SK-N-MC (cell line): ENCODE measurements at regions not wholly inside any gene's neighbourhood (a gene's known extent, or its start where the extent isn't known, plus 50 kb on each side); places are given as distances from the start of the nearest gene placed in this dataset.
"Not testable (repeated sequence)": the region's sequence is repeated elsewhere in the genome, so short reads cannot be mapped to it uniquely, and the experiment has no call there.

Experiments
- DNase-seq: peaks from one replicate; pipeline ENCODE4 v3.0.0-alpha.2; 2011; ENCODE audit warnings: low read depth, low spot score
- H3K27ac ChIP-seq: fragments of 200-600 bp; sonication (generic); 2 replicates; pipeline ENCODE4 v1.5.1; 2016; ENCODE audit warnings: mixed run types
- H3K36me3 ChIP-seq: fragments of 200-600 bp; sonication (generic); 2 replicates; pipeline ENCODE4 v1.6.1; 2017; ENCODE audit warnings: antibody characterized with exemption, low read length, mixed read lengths; ENCODE audit not compliant: insufficient read depth
- H3K4me3 ChIP-seq: fragments of 200-600 bp; sonication (generic); 2 replicates; pipeline ENCODE4 v1.5.1; 2016
- H3K9ac ChIP-seq: fragments of 200-600 bp; sonication (generic); 2 replicates; pipeline ENCODE4 v1.8.0; 2017; ENCODE audit warnings: mixed run types, mixed read lengths; ENCODE audit not compliant: insufficient read length
- H3K9me3 ChIP-seq: fragments of 200-600 bp; sonication (generic); 2 replicates; pipeline ENCODE4 v1.6.1; 2017; ENCODE audit warnings: low read depth, mild to moderate bottlenecking, antibody characterized with exemption, low read length, moderate library complexity, mixed read lengths
- EZH2 ChIP-seq: fragments of 200-600 bp; sonication (generic); IDR thresholded peaks from one replicate; pipeline ENCODE4 v1.6.1; 2017; ENCODE audit warnings: antibody characterized with exemption
- FOXP2 ChIP-seq: optimal IDR thresholded peaks from 2 replicates; pipeline ENCODE3; 2011; ENCODE audit warnings: mild to moderate bottlenecking, moderate library complexity; ENCODE audit not compliant: insufficient read depth; ENCODE audit errors: extremely low read length, control extremely low read depth
- POLR2AphosphoS5 ChIP-seq: IDR thresholded peaks from 2 replicates; pipeline ENCODE4 v1.6.1; 2012; ENCODE audit warnings: mild to moderate bottlenecking, low read depth, low read length, borderline replicate concordance

DNA sequence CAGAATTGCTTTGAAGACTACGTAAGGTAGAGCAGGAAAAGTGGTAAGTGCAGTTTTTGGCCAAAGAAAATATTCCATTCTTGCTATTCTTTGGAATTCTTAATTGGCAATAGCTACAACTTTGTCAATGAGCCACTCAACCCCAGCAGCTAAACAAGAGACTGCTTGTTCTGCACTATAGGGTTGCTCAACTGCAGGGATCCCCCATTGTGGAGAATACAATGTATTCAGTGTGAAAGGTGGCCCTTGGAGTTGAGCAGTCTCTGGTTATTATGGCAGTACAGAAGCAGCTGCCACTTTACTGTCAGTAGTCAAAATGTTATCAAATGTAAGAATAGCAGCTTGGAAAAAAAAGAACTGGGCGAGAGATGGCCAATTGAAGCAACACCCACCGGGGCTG lies 808.7 kb downstream of the CENPC start:
- Histone ChIP-seq H3K9ac (no peak overlapping the region), H3K9me3 (no peaks in the 10 kb centered on the region), H3K27ac (no peak overlapping the region), H3K36me3 (no peaks in the 10 kb centered on the region), H3K4me3 (no peak overlapping the region)
- no peak for TF ChIP-seq EZH2
- no peak for TF ChIP-seq POLR2AphosphoS5
- no peak for TF ChIP-seq FOXP2
- no peak for DNase-seq

GRCh38 chr4:66728280-66728679 lies 817.0 kb downstream of the CENPC start:
- Histone ChIP-seq H3K9me3 (no peaks in the 10 kb centered on the region), H3K4me3 (no peak overlapping the region), H3K36me3 (no peaks in the 10 kb centered on the region), H3K27ac (no peak overlapping the region), H3K9ac (no peak overlapping the region)
- TF ChIP-seq EZH2, result no peak
- TF ChIP-seq FOXP2, result no peak
- no peak for TF ChIP-seq POLR2AphosphoS5
- no peak for DNase-seq

GRCh38 chr4:66712301-66712921 lies 832.9 kb downstream of the CENPC start:
- not testable (repeated sequence) for H3K36me3 ChIP-seq, H3K9me3 ChIP-seq, H3K27ac ChIP-seq, DNase-seq, H3K4me3 ChIP-seq, H3K9ac ChIP-seq

DNA sequence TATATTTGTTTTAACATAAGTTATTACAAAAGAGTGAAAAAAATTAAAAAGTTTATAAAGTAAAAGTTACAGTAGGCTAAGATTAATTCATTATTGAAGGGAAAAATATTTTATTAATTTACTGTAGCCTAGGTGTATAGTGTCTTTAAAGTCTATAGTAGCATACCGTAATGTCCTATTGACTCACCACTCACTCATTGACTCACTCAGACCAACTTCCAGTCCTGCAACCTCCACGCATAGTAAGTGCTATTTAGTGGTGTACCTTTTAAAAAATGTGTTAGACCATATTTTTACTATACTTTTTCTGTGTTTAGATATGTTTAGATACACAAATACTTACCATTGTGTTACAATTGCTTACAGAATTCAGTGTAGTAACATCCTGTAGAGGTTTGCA lies 841.1 kb downstream of the CENPC start:
- Histone ChIP-seq H3K27ac (no peak overlapping the region), H3K4me3 (no peak overlapping the region), H3K36me3 (no peaks in the 10 kb centered on the region), H3K9ac (no peak overlapping the region), H3K9me3 (no peaks in the 10 kb centered on the region)
- TF ChIP-seq EZH2, result no peak
- no peak for TF ChIP-seq FOXP2
- TF ChIP-seq POLR2AphosphoS5, result no peak
- DNase-seq, result no peak

DNA sequence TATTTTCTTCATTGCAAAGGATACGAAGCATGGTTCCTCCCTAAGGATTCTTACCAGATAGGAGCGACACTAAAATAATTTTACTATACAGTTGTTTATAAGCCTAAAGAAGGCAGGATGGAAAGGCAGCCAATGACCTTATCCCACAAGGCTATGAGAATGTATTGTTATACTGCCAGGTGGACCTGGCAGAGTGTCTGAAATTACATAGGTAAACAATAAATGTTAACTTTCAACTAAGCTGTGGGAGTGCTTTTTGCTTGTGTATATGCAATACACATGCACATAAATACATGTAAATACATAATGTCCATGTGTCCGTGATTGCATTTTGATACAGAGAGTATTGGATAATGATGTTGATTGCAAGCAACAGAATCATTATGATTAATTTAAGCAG lies 850.6 kb downstream of the CENPC start:
- H3K27ac ChIP-seq, result no peak overlapping the region
- no peaks in the 10 kb centered on the region for H3K9me3 ChIP-seq
- no peak overlapping the region for H3K9ac ChIP-seq
- TF ChIP-seq POLR2AphosphoS5 (no peak), EZH2 (no peak), FOXP2 (no peak)
- H3K36me3 ChIP-seq, result no peaks in the 10 kb centered on the region
- no peak overlapping the region for H3K4me3 ChIP-seq
- no peak for DNase-seq

DNA sequence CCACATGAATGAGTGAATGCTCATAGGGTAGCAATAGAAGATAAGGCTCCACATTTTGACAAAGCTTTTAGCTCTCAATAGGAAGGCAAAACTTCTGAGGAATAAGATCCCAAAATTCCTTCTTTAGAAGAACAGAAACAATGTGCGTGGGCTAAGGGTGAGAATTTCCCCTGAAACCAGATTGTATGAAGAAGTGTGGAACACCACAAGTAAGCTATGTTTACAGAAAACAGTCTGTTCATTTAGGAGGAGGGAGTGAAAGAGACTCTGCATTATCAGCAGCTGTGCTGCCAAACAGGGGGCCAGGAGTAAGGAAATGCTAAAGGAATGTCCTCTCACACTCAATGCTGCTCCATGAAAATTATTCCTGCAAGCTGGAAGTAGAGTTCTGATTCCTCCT lies 851.6 kb downstream of the CENPC start:
- Histone ChIP-seq H3K27ac (0 out of 2 replicates have a peak overlapping the region, but pooled peaks have one; percentile 12), H3K4me3 (no peak overlapping the region), H3K9ac (no peak overlapping the region), H3K36me3 (no peaks in the 10 kb centered on the region), H3K9me3 (no peaks in the 10 kb centered on the region)
- TF ChIP-seq FOXP2, result no peak
- TF ChIP-seq EZH2, result no peak
- TF ChIP-seq POLR2AphosphoS5, result no peak
- DNase-seq, result no peak

GRCh38 chr4:66691101-66691500 lies 854.2 kb downstream of the CENPC start:
- TF ChIP-seq EZH2, result no peak
- no peak for TF ChIP-seq POLR2AphosphoS5
- no peak for TF ChIP-seq FOXP2
- Histone ChIP-seq H3K27ac (no peak overlapping the region), H3K9ac (no peak overlapping the region), H3K36me3 (no peaks in the 10 kb centered on the region), H3K4me3 (no peak overlapping the region), H3K9me3 (no peaks in the 10 kb centered on the region)
- no peak for DNase-seq

DNA sequence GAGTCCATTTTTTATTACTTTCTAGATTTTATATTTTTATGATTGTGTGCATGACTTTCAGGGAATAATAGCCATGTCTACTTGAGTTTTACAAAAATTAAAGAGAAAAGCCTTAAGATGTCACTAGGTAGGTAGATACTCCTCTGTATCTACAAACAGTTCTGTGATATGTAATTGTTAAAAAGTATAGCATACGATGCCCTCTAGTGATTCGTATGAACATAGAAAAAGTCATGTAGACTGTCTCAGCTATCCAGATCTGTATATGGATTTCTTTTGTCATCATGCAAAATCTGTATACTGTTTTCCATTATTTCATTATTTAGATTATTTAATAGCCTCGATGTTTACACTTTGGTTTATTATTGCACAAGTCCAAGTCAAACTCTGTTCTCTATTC lies 856.6 kb downstream of the CENPC start:
- Histone ChIP-seq H3K27ac (no peak overlapping the region), H3K36me3 (no peaks in the 10 kb centered on the region), H3K4me3 (no peak overlapping the region), H3K9me3 (no peaks in the 10 kb centered on the region), H3K9ac (no peak overlapping the region)
- peak; percentile 44 for DNase-seq
- TF ChIP-seq FOXP2, result no peak
- TF ChIP-seq POLR2AphosphoS5, result no peak
- no peak for TF ChIP-seq EZH2

DNA sequence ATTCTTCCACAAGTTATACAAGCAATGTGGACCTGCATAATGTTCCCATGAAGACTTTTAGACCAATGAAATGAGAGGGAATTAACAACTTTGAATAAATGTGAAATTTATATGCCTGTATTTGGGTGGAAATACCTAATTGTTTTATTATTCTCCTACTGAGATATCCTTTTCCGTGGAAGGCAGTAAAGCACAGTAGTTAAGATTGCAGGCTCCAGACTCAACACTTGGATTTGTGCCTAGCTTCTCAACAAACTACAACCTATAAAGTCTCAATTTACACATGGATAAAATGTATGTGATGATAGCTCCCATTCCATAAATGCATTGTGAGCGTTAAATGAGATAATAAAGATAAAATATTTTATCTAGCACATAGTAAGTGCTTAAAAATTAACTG lies 857.8 kb downstream of the CENPC start:
- DNase-seq, result no peak
- Histone ChIP-seq H3K9me3 (no peaks in the 10 kb centered on the region), H3K4me3 (no peak overlapping the region), H3K9ac (no peak overlapping the region), H3K36me3 (no peaks in the 10 kb centered on the region), H3K27ac (peak overlapping the region; percentile 5; the same call in 1 of the 2 replicates)
- TF ChIP-seq EZH2 (no peak), FOXP2 (no peak), POLR2AphosphoS5 (no peak)
